HFFc6 (cell line): ENCODE measurements at regions not wholly inside any gene's neighbourhood (a gene's known extent, or its start where the extent isn't known, plus 50 kb on each side); places are given as distances from the start of the nearest gene placed in this dataset.

Experiments used
- DNase-seq: peaks from one replicate; pipeline ENCODE4 v3.0.0-alpha.2; 2018
- H3K27ac Mint-ChIP-seq: 2 replicates; pipeline ENCODE4 v1.8.0; 2020; ENCODE audit warnings: mild to moderate bottlenecking, mixed read lengths
- H3K27me3 Mint-ChIP-seq: 2 replicates; pipeline ENCODE4 v1.8.0; 2021; ENCODE audit warnings: mild to moderate bottlenecking, moderate library complexity, mixed read lengths; ENCODE audit not compliant: insufficient read depth
- H3K36me3 Mint-ChIP-seq: 2 replicates; pipeline ENCODE4 v1.8.0; 2021; ENCODE audit warnings: low read depth, mixed read lengths
- H3K4me1 Mint-ChIP-seq: 2 replicates; pipeline ENCODE4 v1.8.0; 2020; ENCODE audit warnings: low read depth, mixed read lengths
- H3K4me3 Mint-ChIP-seq: 2 replicates; pipeline ENCODE4 v1.8.0; 2020; ENCODE audit warnings: mild to moderate bottlenecking, moderate library complexity, mixed read lengths
- H3K9me3 Mint-ChIP-seq: 2 replicates; pipeline ENCODE4 v1.8.0; 2020; ENCODE audit warnings: mild to moderate bottlenecking, mixed read lengths
- CTCF ChIP-seq: fragments of 200-600 bp; sonication (generic); IDR thresholded peaks from 2 replicates; pipeline ENCODE4 v1.5.0; 2021; ENCODE audit warnings: antibody characterized with exemption, mild to moderate bottlenecking

- DNase-seq = no peak
- Mint-ChIP-seq H3K4me3 (no peak overlapping the region), H3K27me3 (no peaks in the 10 kb centered on the region), H3K9me3 (peaks cover 37% of the 10 kb centered on the region), H3K27ac (no peak overlapping the region), H3K36me3 (peaks cover 15% of the 10 kb centered on the region; the same call in 1 of the 2 replicates), H3K4me1 (no peaks in the 10 kb centered on the region)
- no peak for TF ChIP-seq CTCF
Measured at GRCh38 chr2:4576075-4576474, 872.7 kb downstream of the DCDC2C start.

- Mint-ChIP-seq H3K4me1 (no peaks in the 10 kb centered on the region), H3K9me3 (peaks cover 26% of the 10 kb centered on the region), H3K27ac (no peak overlapping the region), H3K36me3 (no peaks in the 10 kb centered on the region), H3K4me3 (no peak overlapping the region), H3K27me3 (no peaks in the 10 kb centered on the region)
- no peak for TF ChIP-seq CTCF
- no peak for DNase-seq
Measured at GRCh38 chr2:4579977-4580376, 876.6 kb downstream of the DCDC2C start.

- no peak for DNase-seq
- no peaks in the 10 kb centered on the region for H3K27me3 Mint-ChIP-seq
- no peaks in the 10 kb centered on the region for H3K4me1 Mint-ChIP-seq
- H3K27ac Mint-ChIP-seq = no peak overlapping the region
- no peak for TF ChIP-seq CTCF
- no peaks in the 10 kb centered on the region for H3K36me3 Mint-ChIP-seq
- no peak overlapping the region for H3K4me3 Mint-ChIP-seq
- H3K9me3 Mint-ChIP-seq = peaks cover 30% of the 10 kb centered on the region
Measured at GRCh38 chr2:4585057-4585635, 881.8 kb downstream of the DCDC2C start.

GRCh38 chr2:4588606-4589005, 885.2 kb downstream of the DCDC2C start:
- Mint-ChIP-seq H3K4me1 (no peaks in the 10 kb centered on the region), H3K9me3 (peaks cover 38% of the 10 kb centered on the region), H3K4me3 (no peak overlapping the region), H3K36me3 (no peaks in the 10 kb centered on the region), H3K27ac (no peak overlapping the region), H3K27me3 (no peaks in the 10 kb centered on the region)
- no peak for TF ChIP-seq CTCF
- no peak for DNase-seq

DNA sequence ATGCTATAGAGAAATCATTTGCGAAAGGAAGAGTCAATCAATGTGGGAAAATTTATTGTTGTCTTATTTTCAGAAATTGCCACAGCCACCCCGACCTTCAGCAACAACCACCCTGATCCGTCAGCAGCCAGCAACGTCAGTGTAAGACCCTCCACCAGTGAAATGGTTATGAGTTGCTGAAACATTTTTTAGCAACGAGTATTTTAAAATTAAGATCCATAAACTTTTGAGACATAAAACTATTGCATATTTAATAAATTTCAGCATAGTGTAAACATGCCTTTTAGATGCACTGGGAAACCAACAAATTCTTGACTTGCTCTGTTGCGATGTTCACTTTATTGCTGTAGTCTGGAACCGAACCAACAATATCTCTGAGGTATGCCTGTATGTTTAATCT, 887.9 kb downstream of the DCDC2C start:
- no peak for TF ChIP-seq CTCF
- Mint-ChIP-seq H3K9me3 (peaks cover 50% of the 10 kb centered on the region), H3K27me3 (no peaks in the 10 kb centered on the region), H3K4me1 (no peaks in the 10 kb centered on the region), H3K27ac (no peak overlapping the region), H3K36me3 (no peaks in the 10 kb centered on the region), H3K4me3 (no peak overlapping the region)
- DNase-seq = no peak

GRCh38 chr2:4597400-4597799, 894.0 kb downstream of the DCDC2C start:
- H3K4me1 Mint-ChIP-seq = no peaks in the 10 kb centered on the region
- no peak for TF ChIP-seq CTCF
- H3K4me3 Mint-ChIP-seq = no peak overlapping the region
- H3K27me3 Mint-ChIP-seq = no peaks in the 10 kb centered on the region
- H3K36me3 Mint-ChIP-seq = no peaks in the 10 kb centered on the region
- peaks cover 56% of the 10 kb centered on the region for H3K9me3 Mint-ChIP-seq
- no peak overlapping the region for H3K27ac Mint-ChIP-seq
- no peak for DNase-seq
